T-helper 2 cell (primary cell): ENCODE measurements at regions not wholly inside any gene's neighbourhood (a gene's known extent, or its start where the extent isn't known, plus 50 kb on each side); places are given as distances from the start of the nearest gene placed in this dataset.
"Not testable (repeated sequence)": the region's sequence is repeated elsewhere in the genome, so short reads cannot be mapped to it uniquely, and the experiment has no call there.

Experiments used
- DNase-seq, 5 experiments: peaks; one replicate each; pipeline versions ENCODE4 v3.0.0 to v3.0.0-alpha.2; 2012 to 2022

- no peak for DNase-seq
Observed at GRCh38 chr2:182598626-182599025, 117.4 kb upstream of the DNAJC10 start.

- DNase-seq, result no peak
Observed at GRCh38 chr2:182605166-182605565, 110.9 kb upstream of the DNAJC10 start.

GRCh38 chr2:182606728-182607681 is 109.1 kb upstream of the DNAJC10 start:
- no peak for DNase-seq

- DNase-seq, result no peak
Observed at GRCh38 chr2:182608181-182608845, 107.7 kb upstream of the DNAJC10 start.

- not testable (repeated sequence) for DNase-seq
Observed at GRCh38 chr2:182609005-182609404, 107.1 kb upstream of the DNAJC10 start.

- no peak for DNase-seq
Observed at GRCh38 chr2:182610231-182610630, 105.8 kb upstream of the DNAJC10 start.

- no peak for DNase-seq
Observed at GRCh38 chr2:182611009-182611408, 105.0 kb upstream of the DNAJC10 start.

GRCh38 chr2:182615036-182615435 is 101.0 kb upstream of the DNAJC10 start:
- no peak for DNase-seq

GRCh38 chr2:182616471-182617393 is 99.3 kb upstream of the DNAJC10 start:
- DNase-seq, result no peak

GRCh38 chr2:182618672-182619079 is 97.4 kb upstream of the DNAJC10 start:
- no peak for DNase-seq

- DNase-seq, result no peak
Observed at GRCh38 chr2:182619276-182619675, 96.8 kb upstream of the DNAJC10 start.

GRCh38 chr2:182621191-182621590 is 94.9 kb upstream of the DNAJC10 start:
- DNase-seq, result no peak

GRCh38 chr2:182621810-182622209 is 94.2 kb upstream of the DNAJC10 start:
- no peak for DNase-seq

- DNase-seq, result no peak
Observed at GRCh38 chr2:182622231-182622630, 93.8 kb upstream of the DNAJC10 start.

GRCh38 chr2:182625814-182626213 is 90.2 kb upstream of the DNAJC10 start:
- DNase-seq, result no peak

- no peak for DNase-seq
Observed at GRCh38 chr2:182628916-182629315, 87.1 kb upstream of the DNAJC10 start.

GRCh38 chr2:182630207-182630606 is 85.8 kb upstream of the DNAJC10 start:
- no peak for DNase-seq

GRCh38 chr2:182631299-182631698 is 84.8 kb upstream of the DNAJC10 start:
- DNase-seq, result no peak

GRCh38 chr2:182634386-182634785 is 81.7 kb upstream of the DNAJC10 start:
- no peak for DNase-seq

GRCh38 chr2:182636699-182637098 is 79.4 kb upstream of the DNAJC10 start:
- no peak for DNase-seq

- no peak for DNase-seq
Observed at GRCh38 chr2:182638667-182639066, 77.4 kb upstream of the DNAJC10 start.

- no peak for DNase-seq
Observed at GRCh38 chr2:182639971-182640370, 76.1 kb upstream of the DNAJC10 start.

- peak in 1 of 5 experiments; percentile 46 for DNase-seq
Observed at GRCh38 chr2:182642328-182642727, 73.7 kb upstream of the DNAJC10 start.
